Activated T-cell treated with anti-CD3 and anti-CD28 coated beads, Interleukin-2, amount 50 U/mL, for 72 hours (primary cell): ENCODE measurements at regions not wholly inside any gene's neighbourhood (a gene's known extent, or its start where the extent isn't known, plus 50 kb on each side); places are given as distances from the start of the nearest gene placed in this dataset.
"Not testable (repeated sequence)": the region's sequence is repeated elsewhere in the genome, so short reads cannot be mapped to it uniquely, and the experiment has no call there.

Source experiments
- ATAC-seq, 2 donors: fragments of 150-1000 bp; cut with Tn5 transposase; replicated peaks in 1 of 2; 2 replicates each; pipeline ENCODE4 v1.10.0; 2021; ENCODE audit warnings: moderate library complexity in 2 of 2, mild to moderate bottlenecking in 1 of 2
- DNase-seq, 2 donors: peaks; one replicate each; pipeline ENCODE4 v3.0.0; 2021 to 2022; ENCODE audit warnings: mixed read lengths in 1 of 2
- H3K27ac Mint-ChIP-seq: one replicate; pipeline ENCODE4 v1.8.0; 2022; ENCODE audit warnings: mild to moderate bottlenecking, moderate library complexity, mixed read lengths
- H3K27me3 Mint-ChIP-seq: one replicate; pipeline ENCODE4 v1.8.0; 2022; ENCODE audit warnings: low read depth, mixed read lengths
- H3K36me3 Mint-ChIP-seq, 2 donors: one replicate each; pipeline ENCODE4 v1.8.0; 2022; ENCODE audit warnings: mixed read lengths in 2 of 2, mild to moderate bottlenecking in 1 of 2; ENCODE audit not compliant: insufficient read depth in 2 of 2
- H3K4me1 Mint-ChIP-seq: one replicate; pipeline ENCODE4 v1.8.0; 2022; ENCODE audit warnings: low read depth, mixed read lengths
- H3K4me3 Mint-ChIP-seq, 2 donors: one replicate each; pipeline ENCODE4 v1.8.0; 2022; ENCODE audit warnings: mild to moderate bottlenecking in 2 of 2, mixed read lengths in 2 of 2, moderate library complexity in 2 of 2
- H3K9me3 Mint-ChIP-seq, 2 donors: one replicate each; pipeline ENCODE4 v1.8.0; 2022; ENCODE audit warnings: mixed read lengths in 2 of 2

DNA sequence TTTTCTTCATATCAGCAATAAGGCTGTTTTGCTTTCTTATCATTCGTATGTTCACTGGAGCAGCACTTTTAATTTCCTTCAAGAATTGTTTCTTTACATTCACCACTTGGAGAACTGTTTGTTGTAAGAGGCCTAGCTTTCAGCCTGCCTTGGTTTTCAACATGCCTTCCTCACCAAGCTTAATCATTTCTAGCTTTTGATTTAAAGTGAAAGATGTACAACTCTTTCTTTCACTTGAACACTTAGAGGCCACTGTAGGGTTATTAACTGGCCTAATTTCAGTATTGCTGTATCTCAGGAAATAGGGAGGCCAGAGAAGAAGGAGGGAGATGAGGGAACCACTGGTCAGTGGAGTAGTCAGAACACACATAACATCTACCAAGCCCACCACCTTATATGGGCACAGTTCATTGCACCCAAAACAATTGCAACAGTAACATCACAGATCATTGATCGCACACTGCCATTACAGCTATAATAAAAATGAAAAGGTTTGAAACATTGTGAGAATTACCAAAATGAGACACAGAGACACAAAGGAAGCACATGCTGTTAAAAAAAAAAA lies 181.4 kb upstream of the TUBA3C start:
- Mint-ChIP-seq H3K9me3 (peaks cover 0 to 4% of the 10 kb centered on the region in 2 donors), H3K27ac (no peak overlapping the region), H3K36me3 (no peaks in the 10 kb centered on the region), H3K4me3 (no peak overlapping the region), H3K27me3 (no peaks in the 10 kb centered on the region), H3K4me1 (no peaks in the 10 kb centered on the region)
- ATAC-seq (no peak), DNase-seq (no peak)

DNA sequence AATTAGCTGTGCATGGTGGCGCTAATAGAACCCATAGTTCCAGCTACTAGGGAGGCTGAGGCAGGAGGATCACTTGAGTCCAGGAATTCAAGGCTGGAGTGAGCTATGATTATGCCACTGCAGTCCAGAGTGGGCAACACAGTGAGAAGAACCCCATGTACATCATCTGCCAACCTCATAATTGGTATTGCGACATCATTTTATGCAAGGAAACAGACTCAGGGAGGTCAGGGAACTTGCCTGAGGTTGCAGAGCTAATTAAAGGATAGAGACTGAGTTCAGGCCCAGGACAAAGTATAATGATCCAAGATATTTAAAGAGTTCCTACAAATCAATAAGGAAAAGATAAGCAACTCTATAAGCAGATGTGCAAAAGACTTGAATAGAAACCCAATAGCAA lies 178.1 kb upstream of the TUBA3C start:
- not testable (repeated sequence) for ATAC-seq, H3K9me3 Mint-ChIP-seq, H3K4me1 Mint-ChIP-seq, DNase-seq, H3K27me3 Mint-ChIP-seq, H3K4me3 Mint-ChIP-seq, H3K27ac Mint-ChIP-seq, H3K36me3 Mint-ChIP-seq

DNA sequence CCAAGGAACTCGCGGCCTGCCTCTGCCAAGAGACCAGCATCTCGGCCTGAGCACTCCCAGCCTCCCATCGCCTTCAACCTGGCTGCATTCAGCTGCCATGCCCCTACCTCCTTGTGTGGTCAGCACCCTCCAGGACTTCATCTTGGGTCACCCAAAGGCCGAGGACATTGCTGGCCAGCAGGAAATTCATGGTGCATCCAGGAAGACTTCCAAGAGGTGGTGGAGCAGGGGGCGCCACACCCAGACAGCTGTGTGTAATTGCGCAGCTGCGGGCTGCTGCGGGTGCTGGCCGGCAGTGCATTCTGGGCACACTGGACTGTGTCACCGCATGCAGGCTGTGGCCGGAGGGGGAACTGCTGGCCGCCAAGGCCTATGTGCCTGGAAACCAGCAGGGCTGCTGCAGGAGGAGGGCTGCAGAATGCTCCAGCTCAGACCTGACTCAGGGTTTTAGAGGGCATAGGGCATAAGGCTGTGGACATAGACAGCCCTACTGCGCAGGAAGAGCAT lies 164.3 kb upstream of the TUBA3C start:
- Mint-ChIP-seq H3K4me3 (no peak overlapping the region), H3K27ac (no peak overlapping the region), H3K36me3 (peaks cover 0 to 3% of the 10 kb centered on the region in 2 donors), H3K9me3 (no peaks in the 10 kb centered on the region), H3K4me1 (peaks cover 3% of the 10 kb centered on the region), H3K27me3 (peaks cover 12% of the 10 kb centered on the region)
- DNase-seq (no peak), ATAC-seq (no peak)

DNA sequence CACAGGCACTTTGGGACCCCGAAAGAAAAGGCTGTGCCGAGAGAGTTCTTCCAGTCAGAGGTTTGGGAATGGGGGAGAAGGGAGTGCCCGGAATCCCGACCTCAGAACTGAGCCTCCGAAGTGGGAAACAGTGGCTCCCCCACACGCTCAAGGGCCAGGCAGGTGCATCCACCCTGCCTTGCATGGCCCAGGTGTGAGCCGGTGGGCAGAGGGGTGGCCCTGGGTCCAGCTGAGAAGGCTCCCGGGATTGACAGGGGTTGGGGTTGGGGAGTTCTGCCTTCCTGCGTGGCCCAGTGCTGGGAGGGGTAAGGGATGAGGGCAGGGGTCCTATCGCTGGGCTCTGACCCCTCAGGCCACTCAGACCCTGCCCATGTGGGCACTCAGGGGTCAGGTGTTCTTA lies 163.5 kb upstream of the TUBA3C start:
- H3K4me3 Mint-ChIP-seq, result peak overlapping the region; percentile 59 to 63
- H3K9me3 Mint-ChIP-seq, result no peaks in the 10 kb centered on the region
- ATAC-seq, result no peak

DNA sequence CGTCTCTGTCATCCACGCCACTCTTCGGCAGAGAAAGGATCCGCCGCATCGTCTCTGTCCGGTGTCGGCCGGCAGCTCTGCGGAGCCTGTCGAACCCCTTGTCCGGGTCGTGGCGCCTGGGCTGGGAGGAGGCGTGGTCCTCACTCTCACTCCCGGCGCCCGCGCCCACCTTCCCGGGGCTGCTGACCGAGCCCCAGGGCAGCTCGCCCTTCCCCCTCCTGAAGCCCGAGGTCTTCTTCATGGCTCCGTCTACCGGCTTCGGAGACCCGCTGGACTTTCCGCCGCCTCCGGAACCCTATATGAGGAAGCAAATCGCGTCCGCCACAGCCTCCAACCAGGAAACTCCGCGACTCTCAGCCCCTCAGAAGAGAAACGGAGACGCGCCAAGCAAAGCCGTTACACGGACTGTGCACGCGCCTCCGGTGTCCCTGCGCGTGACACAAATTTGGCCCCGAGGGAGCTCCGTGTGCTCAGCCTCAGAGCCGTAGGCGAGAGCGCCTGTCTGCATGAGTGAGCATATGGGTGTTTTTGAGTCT lies 163.0 kb upstream of the TUBA3C start:
- H3K4me1 Mint-ChIP-seq, H3K9me3 Mint-ChIP-seq, H3K27ac Mint-ChIP-seq, H3K36me3 Mint-ChIP-seq: not testable (repeated sequence)
- ATAC-seq, result peak; percentile 25 to 39
- H3K27me3 Mint-ChIP-seq, result peaks cover 12% of the 10 kb centered on the region
- peak in 1 of 2 donors; percentile 12 for DNase-seq
- H3K4me3 Mint-ChIP-seq, result peak overlapping the region; percentile 59 to 63

More for the DNA sequence above, 163.5 kb upstream of the TUBA3C start:
- peaks cover 12% of the 10 kb centered on the region for H3K27me3 Mint-ChIP-seq
- H3K27ac Mint-ChIP-seq, result no peak overlapping the region
- H3K36me3 Mint-ChIP-seq, result peaks cover 0 to 3% of the 10 kb centered on the region in 2 donors
- peaks cover 3% of the 10 kb centered on the region for H3K4me1 Mint-ChIP-seq
- no peak for DNase-seq

DNA sequence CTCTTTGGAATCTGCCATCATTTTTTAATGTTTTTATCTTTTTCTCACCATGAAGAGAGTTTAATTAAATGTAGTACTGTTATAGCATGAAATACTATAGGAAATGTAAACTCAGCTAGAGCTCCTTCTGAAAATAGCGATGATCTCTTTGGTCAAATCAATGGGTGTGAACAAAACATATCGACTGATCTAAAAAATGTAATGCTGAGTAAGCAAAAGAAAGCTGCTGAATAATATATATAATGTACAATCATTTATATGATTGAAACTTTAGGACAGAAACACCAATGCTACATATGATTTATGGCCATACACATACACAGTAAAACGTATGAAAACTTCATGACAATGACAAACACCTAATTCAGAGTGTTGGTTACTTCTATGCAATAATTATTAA lies 150.8 kb upstream of the TUBA3C start:
- Mint-ChIP-seq H3K27ac (no peak overlapping the region), H3K4me1 (no peaks in the 10 kb centered on the region), H3K36me3 (no peaks in the 10 kb centered on the region), H3K4me3 (no peak overlapping the region), H3K9me3 (peaks cover 0 to 3% of the 10 kb centered on the region in 2 donors), H3K27me3 (peaks cover 1% of the 10 kb centered on the region)
- ATAC-seq (no peak), DNase-seq (no peak)

DNA sequence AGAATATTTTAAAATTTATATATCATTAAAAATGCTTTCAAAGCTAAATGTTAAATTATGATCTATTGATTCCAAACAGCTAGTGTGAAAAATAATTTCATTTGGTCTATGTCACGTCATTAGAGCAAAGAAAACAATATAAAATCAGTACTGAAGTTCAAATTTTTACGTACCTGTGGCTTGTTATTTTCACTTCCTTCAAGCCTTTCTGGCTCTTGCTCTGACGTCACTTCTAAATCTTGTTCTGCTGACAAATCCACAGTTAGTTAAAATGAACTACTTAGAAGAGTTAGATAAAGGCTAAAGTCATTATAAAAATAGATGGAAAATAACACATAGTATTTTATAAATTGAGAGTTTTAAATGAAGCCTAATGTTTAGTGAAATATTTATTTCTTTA lies 147.7 kb upstream of the TUBA3C start:
- H3K27me3 Mint-ChIP-seq, result peaks cover 10% of the 10 kb centered on the region
- H3K4me3 Mint-ChIP-seq, result no peak overlapping the region
- ATAC-seq, result no peak
- H3K4me1 Mint-ChIP-seq, result no peaks in the 10 kb centered on the region
- no peak for DNase-seq
- H3K9me3 Mint-ChIP-seq, result peaks cover 0 to 6% of the 10 kb centered on the region in 2 donors
- H3K36me3 Mint-ChIP-seq, result no peaks in the 10 kb centered on the region
- H3K27ac Mint-ChIP-seq, result no peak overlapping the region

DNA sequence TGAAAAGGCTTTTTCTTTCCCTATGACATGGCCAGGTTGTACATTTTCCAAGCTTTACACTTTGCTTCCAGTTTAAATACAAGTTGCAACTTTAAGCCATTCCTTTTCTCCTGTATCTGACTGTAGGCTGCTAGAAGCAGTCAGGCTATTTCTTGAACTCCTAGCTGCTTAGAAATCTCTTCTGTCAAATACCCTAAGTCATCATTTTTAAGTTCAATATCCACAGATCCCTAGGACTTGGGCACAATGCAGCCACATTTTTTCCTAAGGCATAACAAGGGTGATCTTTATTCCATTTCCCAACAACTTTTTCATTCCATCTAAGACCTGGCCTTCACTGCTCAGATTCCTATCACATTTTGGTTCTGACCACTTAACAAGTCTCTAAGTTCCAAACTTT lies 142.7 kb upstream of the TUBA3C start:
- Mint-ChIP-seq H3K4me3 (no peak overlapping the region), H3K27me3 (peaks cover 10% of the 10 kb centered on the region), H3K27ac (no peak overlapping the region), H3K36me3 (no peaks in the 10 kb centered on the region), H3K4me1 (no peaks in the 10 kb centered on the region), H3K9me3 (peaks cover 4 to 7% of the 10 kb centered on the region in 2 donors)
- no peak for DNase-seq
- no peak for ATAC-seq

DNA sequence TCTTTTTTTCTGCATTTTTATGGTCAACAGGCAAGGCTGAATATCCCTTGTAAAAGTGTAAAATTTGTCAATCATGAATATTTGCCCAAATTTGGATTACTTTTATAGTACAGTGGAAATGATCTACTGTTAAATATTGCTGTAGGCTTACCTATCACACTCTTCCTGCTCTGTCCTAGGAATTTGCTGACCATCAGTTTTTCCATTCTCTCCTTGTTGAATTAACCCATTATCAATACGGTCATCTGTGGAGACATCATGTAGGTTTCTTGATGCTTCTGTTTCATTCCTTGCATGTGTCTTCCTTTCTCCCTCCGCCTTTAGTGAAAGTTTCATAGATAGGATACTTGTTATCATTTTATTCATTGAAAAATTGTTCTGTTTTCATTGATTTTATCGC lies 139.6 kb upstream of the TUBA3C start:
- ATAC-seq, result no peak

DNA sequence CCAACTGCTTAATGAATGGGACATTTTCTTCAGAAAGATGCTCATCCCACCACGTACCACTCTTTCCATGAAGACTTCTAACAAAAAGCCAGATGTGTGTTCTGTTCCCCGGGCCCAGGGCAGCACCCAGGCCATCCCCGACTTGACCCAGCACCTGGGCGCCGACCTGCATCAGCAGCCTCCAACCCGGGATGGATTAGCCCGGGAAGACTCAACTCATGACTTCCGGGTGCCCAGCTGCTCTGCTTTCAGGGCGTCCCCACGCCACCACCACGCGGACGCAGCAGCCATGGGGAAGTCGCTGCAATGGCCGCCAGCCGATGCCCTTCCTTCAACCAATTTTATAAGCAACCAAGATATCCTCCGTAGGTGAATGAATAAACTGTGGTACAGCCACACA lies 123.8 kb upstream of the TUBA3C start:
- no peak for DNase-seq
- Mint-ChIP-seq H3K27ac (no peak overlapping the region), H3K4me1 (no peaks in the 10 kb centered on the region), H3K36me3 (no peaks in the 10 kb centered on the region), H3K27me3 (no peaks in the 10 kb centered on the region), H3K9me3 (peaks cover 0 to 1% of the 10 kb centered on the region in 2 donors), H3K4me3 (no peak overlapping the region)
- ATAC-seq, result no peak

More for the DNA sequence above, 139.6 kb upstream of the TUBA3C start:
- Mint-ChIP-seq H3K4me3 (no peak overlapping the region), H3K4me1 (no peaks in the 10 kb centered on the region), H3K36me3 (no peaks in the 10 kb centered on the region), H3K9me3 (peaks cover 4 to 8% of the 10 kb centered on the region in 2 donors), H3K27me3 (no peaks in the 10 kb centered on the region), H3K27ac (no peak overlapping the region)
- DNase-seq, result no peak

DNA sequence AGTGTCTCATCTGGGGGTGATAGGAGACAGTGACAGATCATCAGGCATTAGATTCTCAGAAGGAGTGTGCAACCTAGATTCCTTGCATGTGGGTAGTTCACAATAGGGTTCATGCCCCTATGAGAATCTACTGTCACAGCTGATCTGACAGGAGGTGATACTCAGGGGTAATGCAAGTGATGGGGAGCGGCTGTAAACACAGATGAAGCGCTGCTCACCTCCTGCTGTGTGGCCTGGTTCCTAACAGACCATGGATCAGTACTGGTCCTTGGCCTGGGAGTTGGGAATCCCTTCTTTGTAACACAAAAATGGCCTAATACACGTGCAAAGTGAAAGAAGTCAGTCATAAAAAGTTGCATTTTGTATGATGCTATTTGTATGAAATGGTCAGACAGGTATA lies 107.6 kb upstream of the TUBA3C start:
- H3K4me1 Mint-ChIP-seq, result no peaks in the 10 kb centered on the region
- ATAC-seq (no peak), DNase-seq (no peak)
- H3K27ac Mint-ChIP-seq, result no peak overlapping the region
- H3K4me3 Mint-ChIP-seq, result no peak overlapping the region
- no peaks in the 10 kb centered on the region for H3K27me3 Mint-ChIP-seq
- peaks cover 0 to 2% of the 10 kb centered on the region in 2 donors for H3K36me3 Mint-ChIP-seq
- H3K9me3 Mint-ChIP-seq, result peaks cover 2 to 12% of the 10 kb centered on the region in 2 donors

DNA sequence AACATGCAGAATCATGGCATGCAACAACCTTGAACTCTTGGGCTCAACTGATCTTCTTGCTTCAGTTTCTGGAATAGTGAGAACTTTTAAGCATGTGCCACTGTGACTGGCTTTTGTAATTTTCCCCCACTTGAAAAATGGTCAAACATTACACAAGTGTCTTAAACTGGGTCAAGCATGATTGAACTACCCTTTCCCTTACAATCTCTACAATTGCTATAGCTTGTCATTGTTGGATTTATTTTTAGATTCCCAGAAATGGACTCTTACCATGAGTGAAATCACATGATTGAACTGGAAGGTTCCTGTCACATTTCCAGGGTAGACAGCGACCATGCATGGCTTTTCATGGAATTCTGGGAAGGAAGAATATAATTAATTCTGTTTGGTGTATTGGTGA lies 102.2 kb upstream of the TUBA3C start:
- H3K27ac Mint-ChIP-seq, result no peak overlapping the region
- H3K36me3 Mint-ChIP-seq, result peaks cover 0 to 2% of the 10 kb centered on the region in 2 donors
- DNase-seq, result no peak
- no peak for ATAC-seq
- H3K9me3 Mint-ChIP-seq, result peaks cover 0 to 11% of the 10 kb centered on the region in 2 donors
- no peaks in the 10 kb centered on the region for H3K27me3 Mint-ChIP-seq
- no peak overlapping the region for H3K4me3 Mint-ChIP-seq
- no peaks in the 10 kb centered on the region for H3K4me1 Mint-ChIP-seq

DNA sequence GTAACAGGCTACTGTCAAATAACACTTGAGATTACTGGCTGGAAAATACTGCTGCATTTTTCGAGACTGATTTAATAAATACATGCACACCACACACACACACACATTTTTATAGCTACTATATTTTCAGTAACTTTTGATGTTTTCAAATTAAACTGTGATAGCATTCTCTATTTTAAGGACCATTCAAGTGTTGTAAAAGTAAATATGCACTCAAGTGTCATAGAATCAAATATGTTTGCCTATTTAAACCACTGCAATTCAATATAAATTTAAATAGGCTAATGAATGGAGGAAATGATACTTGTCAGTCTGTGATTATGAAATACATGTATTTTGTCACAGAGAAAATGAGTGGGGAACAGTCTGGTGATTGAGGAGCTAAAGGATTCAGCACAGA lies 86.7 kb upstream of the TUBA3C start:
- Mint-ChIP-seq H3K9me3 (peaks cover 3 to 5% of the 10 kb centered on the region in 2 donors), H3K4me1 (no peaks in the 10 kb centered on the region), H3K27me3 (no peaks in the 10 kb centered on the region), H3K4me3 (no peak overlapping the region), H3K27ac (no peak overlapping the region), H3K36me3 (no peaks in the 10 kb centered on the region)
- ATAC-seq (no peak), DNase-seq (no peak)

DNA sequence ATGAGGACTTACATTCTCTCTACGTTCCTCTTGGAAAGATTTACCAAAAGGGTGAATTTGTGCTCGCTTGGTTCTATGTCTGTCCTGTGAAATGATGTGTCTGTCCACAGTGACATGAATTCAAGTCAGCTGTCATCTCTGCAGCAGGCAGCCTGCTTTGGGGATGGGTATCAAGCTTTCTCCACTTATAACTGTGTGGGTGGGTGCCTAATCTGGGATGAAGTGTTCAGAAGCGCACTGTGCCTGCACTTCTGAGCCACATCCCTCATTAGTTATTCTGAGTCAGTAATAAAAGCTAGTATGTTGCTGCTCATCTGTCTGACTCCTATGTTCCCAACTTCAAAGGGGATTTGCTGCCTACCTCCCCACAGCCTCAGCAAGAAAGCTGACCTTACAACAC lies 86.1 kb upstream of the TUBA3C start:
- no peaks in the 10 kb centered on the region for H3K27me3 Mint-ChIP-seq
- no peaks in the 10 kb centered on the region for H3K4me1 Mint-ChIP-seq
- no peak for DNase-seq
- peaks cover 3 to 5% of the 10 kb centered on the region in 2 donors for H3K9me3 Mint-ChIP-seq
- no peak overlapping the region for H3K4me3 Mint-ChIP-seq
- H3K27ac Mint-ChIP-seq, result no peak overlapping the region
- H3K36me3 Mint-ChIP-seq, result no peaks in the 10 kb centered on the region
- ATAC-seq, result no peak
